Pancreas (tissue), 10 donors: ENCODE measurements at regions not wholly inside any gene's neighbourhood (a gene's known extent, or its start where the extent isn't known, plus 50 kb on each side); places are given as distances from the start of the nearest gene placed in this dataset.
A peak's percentile ranks its signal among the peaks of the same experiment; 100 is the strongest.

Experiments
- ATAC-seq, 4 donors: fragments of 200-7000 bp; cut with Tn5 transposase; one replicate each; pipeline versions ENCODE4 v1.8.0 to v1.9.1; 2020; ENCODE audit warnings: mild to moderate bottlenecking in 4 of 4, moderate library complexity in 4 of 4
- DNase-seq, 6 donors: peaks; one replicate each; pipeline ENCODE4 v3.0.0-alpha.2; 2020
- FAIRE-seq: peaks from 2 replicates; lab custom pipeline; 2012; peaks lifted over from hg19 to GRCh38; lab: Jason Lieb, UNC
- H3K27ac ChIP-seq, 4 donors: fragments of 200-600 bp; sonication (generic); 1 replicate in 3 of 4; 2 replicates in 1 of 4; pipeline versions ENCODE4 v1.5.0 to v1.8.0; 2020
- H3K27me3 ChIP-seq, 4 donors: fragments of 200-600 bp; one replicate each; pipeline ENCODE4 v1.8.0; 2021
- H3K36me3 ChIP-seq, 3 donors: fragments of 200-600 bp; sonication (generic) in 1 of 3; one replicate each; pipeline versions ENCODE4 v1.5.0 to v1.8.0; 2020 to 2021
- H3K4me1 ChIP-seq, 3 donors: fragments of 200-600 bp; one replicate each; pipeline ENCODE4 v1.8.0; 2021
- H3K4me3 ChIP-seq, 4 donors: fragments of 200-600 bp; sonication (generic) in 2 of 4; one replicate each; pipeline versions ENCODE4 v1.5.0 to v1.8.0; 2020 to 2021
- H3K9me3 ChIP-seq, 4 donors: fragments of 200-600 bp; one replicate each; pipeline ENCODE4 v1.8.0; 2021
- CTCF ChIP-seq, 4 donors: fragments of 200-600 bp; sonication (generic) in 3 of 4; IDR thresholded peaks; one replicate each; pipeline versions ENCODE4 v1.5.0 to v1.8.0; 2021; ENCODE audit warnings: antibody characterized with exemption in 4 of 4
- WGBS, 2 donors: extraction: QIAGEN DNeasy Blood & Tissue Kit; methylation state at CpG; one replicate each; pipeline ENCODE4 v1.1.7; 2013; 5-methylcytosine and 5-hydroxymethylcytosine counted together
- intact Hi-C, 3 donors: fragments of 100-400 bp; cut with DNase I; formaldehyde crosslinking; loops; one replicate each; pipeline versions ENCODE4 v1.11.1 to v1.14.2; 2022
- donor health status: healthy with polysubstance abuse.
- donor health status: DM: no; HTN: no; CAD: no; lungs with moderate emphysema.
- donor health status: DM: no; HTN: no; CAD: no.
- donor health status: control.
- donor health status: control.
- donor health status: Bipolar disorder and iron deficiency.
- donor health status: DM: yes; HTN: yes; CAD: no.
- donor health status: DM: no; HTN: no; CAD: no.
- donor health status: DM: no; HTN: no; CAD: no.
- donor health status: DM: yes; HTN: yes; CAD: no.

GRCh38 chr10:129085811-129086210 is 381.2 kb upstream of the MGMT start:
- no peaks in the 10 kb centered on the region for H3K27me3 ChIP-seq
- H3K4me3 ChIP-seq, result no peak overlapping the region
- DNase-seq (no peak), FAIRE-seq (no peak), ATAC-seq (no peak)
- no peaks in the 10 kb centered on the region for H3K4me1 ChIP-seq
- no peaks in the 10 kb centered on the region for H3K36me3 ChIP-seq
- no peak for TF ChIP-seq CTCF (IDR thresholded peaks at IDR 0.05)
- WGBS, 2 donors, result 44 to 67% methylated on average over 1 of the region's 1 CpG
- no peaks in the 10 kb centered on the region for H3K9me3 ChIP-seq
- intact Hi-C loops, result no loop called here
- no peak overlapping the region for H3K27ac ChIP-seq

GRCh38 chr10:129089341-129089740 is 377.7 kb upstream of the MGMT start:
- FAIRE-seq (no peak), DNase-seq (no peak)
- intact Hi-C loops, result no loop called here

GRCh38 chr10:129090165-129090564 is 376.9 kb upstream of the MGMT start:
- Histone ChIP-seq H3K4me1 (no peaks in the 10 kb centered on the region), H3K9me3 (no peaks in the 10 kb centered on the region), H3K4me3 (no peak overlapping the region), H3K27me3 (no peaks in the 10 kb centered on the region), H3K27ac (no peak overlapping the region), H3K36me3 (no peaks in the 10 kb centered on the region)
- intact Hi-C loops, result no loop called here
- FAIRE-seq (no peak), DNase-seq (no peak), ATAC-seq (no peak)
- no peak for TF ChIP-seq CTCF (IDR thresholded peaks at IDR 0.05)
- 61 to 62% methylated on average over 6 of the region's 6 CpGs for WGBS, 2 donors

More at GRCh38 chr10:129089341-129089740, 377.7 kb upstream of the MGMT start:
- TF ChIP-seq CTCF (IDR thresholded peaks at IDR 0.05), result no peak
- H3K36me3 ChIP-seq, result no peaks in the 10 kb centered on the region
- WGBS, 2 donors, result 48 to 52% methylated on average over 4 of the region's 4 CpGs
- ATAC-seq, result no peak
- H3K4me3 ChIP-seq, result no peak overlapping the region
- H3K9me3 ChIP-seq, result no peaks in the 10 kb centered on the region
- H3K4me1 ChIP-seq, result no peaks in the 10 kb centered on the region
- H3K27ac ChIP-seq, result no peak overlapping the region
- H3K27me3 ChIP-seq, result no peaks in the 10 kb centered on the region

GRCh38 chr10:129090618-129091366 is 376.2 kb upstream of the MGMT start:
- H3K4me3 ChIP-seq, result no peak overlapping the region
- FAIRE-seq, result no peak
- H3K36me3 ChIP-seq, result no peaks in the 10 kb centered on the region
- peaks cover 0 to 1% (median 0%) of the 10 kb centered on the region in 3 donors for H3K4me1 ChIP-seq
- ATAC-seq, result peak in 1 of 4 donors; percentile 53
- DNase-seq, result no peak
- no peaks in the 10 kb centered on the region for H3K9me3 ChIP-seq
- no peak for TF ChIP-seq CTCF (IDR thresholded peaks at IDR 0.05)
- no peak overlapping the region for H3K27ac ChIP-seq
- WGBS, 2 donors, result 48 to 71% methylated on average over 6 of the region's 6 CpGs
- H3K27me3 ChIP-seq, result no peaks in the 10 kb centered on the region
- intact Hi-C loops, result no loop called here

- ATAC-seq, result no peak
- H3K27ac ChIP-seq, result no peak overlapping the region
- H3K9me3 ChIP-seq, result no peaks in the 10 kb centered on the region
- TF ChIP-seq CTCF (IDR thresholded peaks at IDR 0.05), result no peak
- 62 to 79% methylated on average over 8 of the region's 8 CpGs for WGBS, 2 donors
- no peaks in the 10 kb centered on the region for H3K27me3 ChIP-seq
- no peak for DNase-seq
- no peak overlapping the region for H3K4me3 ChIP-seq
- H3K4me1 ChIP-seq, result peaks cover 0 to 7% (median 0%) of the 10 kb centered on the region in 3 donors
- H3K36me3 ChIP-seq, result no peaks in the 10 kb centered on the region
- intact Hi-C loops, result no loop called here
- no peak for FAIRE-seq
Measured at GRCh38 chr10:129093641-129094040, 373.4 kb upstream of the MGMT start.
